Ovary (tissue), 7 donors: ENCODE measurements at regions not wholly inside any gene's neighbourhood (a gene's known extent, or its start where the extent isn't known, plus 50 kb on each side); places are given as distances from the start of the nearest gene placed in this dataset.

Source experiments
- DNase-seq, 5 donors: peaks; one replicate each; pipeline ENCODE4 v3.0.0-alpha.2; 2019 to 2020
- H3K27ac ChIP-seq, 2 donors: fragments of 200-600 bp; one replicate each; pipeline versions ENCODE4 v1.5.1 to v1.8.0; 2019 to 2022
- H3K27me3 ChIP-seq: fragments of 200-600 bp; one replicate; pipeline ENCODE4 v1.8.0; 2022
- H3K36me3 ChIP-seq: fragments of 200-600 bp; sonication (generic); one replicate; pipeline ENCODE4 v1.5.1; 2019
- H3K4me1 ChIP-seq: one replicate; pipeline ENCODE4 v1.8.1; 2013; ENCODE audit warnings: mild to moderate bottlenecking, moderate library complexity; ENCODE audit not compliant: insufficient read depth
- H3K4me3 ChIP-seq: fragments of 200-600 bp; sonication (generic); one replicate; pipeline ENCODE4 v1.5.1; 2017
- H3K9me3 ChIP-seq, 2 donors: fragments of 200-600 bp in 1 of 2; sonication (generic) in 1 of 2; one replicate each; pipeline versions ENCODE4 v1.5.1 to v1.8.1; 2013 to 2019; ENCODE audit warnings: mild to moderate bottlenecking in 1 of 2, moderate library complexity in 1 of 2
- CTCF ChIP-seq, 3 donors: fragments of 450-650 bp in 2 of 3; fragments of 200-600 bp in 1 of 3; IDR thresholded peaks; one replicate each; pipeline versions ENCODE4 v1.5.1 to v1.8.0; 2016 to 2022; ENCODE audit warnings: antibody characterized with exemption in 3 of 3, mild to moderate bottlenecking in 1 of 3
- EP300 ChIP-seq: sonication (generic); formaldehyde crosslinking; IDR thresholded peaks from one replicate; pipeline ENCODE4 v1.6.1; 2017; ENCODE audit warnings: antibody characterized with exemption
- POLR2A ChIP-seq: fragments of 450-650 bp; IDR thresholded peaks from one replicate; pipeline ENCODE4 v1.6.1; 2017; ENCODE audit warnings: antibody characterized with exemption, mild to moderate bottlenecking, moderate library complexity
- WGBS, 3 donors: extraction: QIAGEN DNeasy Blood & Tissue Kit in 1 of 3; methylation state at CpG; one replicate each; pipeline versions ENCODE4 v1.1.5 to v1.1.7; 2013 to 2017; 5-methylcytosine and 5-hydroxymethylcytosine counted together
- intact Hi-C, 4 donors: fragments of 100-400 bp; cut with DNase I; formaldehyde crosslinking; loops; one replicate each; pipeline versions ENCODE4 v1.11.0 to v1.15.1; 2022 to 2023
- donor health status: DM: no; HTN: no; CAD: no; lungs with moderate emphysema.
- donor health status: DM: no; HTN: no; CAD: no.
- donor health status: Bipolar disorder and iron deficiency.
- donor health status: DM: no; HTN: no; CAD: no.
- donor health status: DM: yes; HTN: yes; CAD: no.

- DNase-seq: no peak
- Histone ChIP-seq H3K27ac (no peak overlapping the region), H3K4me3 (no peak overlapping the region), H3K4me1 (no peaks in the 10 kb centered on the region), H3K36me3 (no peaks in the 10 kb centered on the region), H3K9me3 (no peaks in the 10 kb centered on the region), H3K27me3 (no peaks in the 10 kb centered on the region)
- intact Hi-C loops: no loop called here
- 58 to 75% (median 72%) methylated on average over 1 of the region's 1 CpG for WGBS, 3 donors
- TF ChIP-seq POLR2A (no peak), EP300 (no peak), CTCF (IDR thresholded peaks at IDR 0.05) (no peak)
These were observed 259.9 kb upstream of the ZPLD1 start for GRCh38 chr3:102174832-102175374.

DNA sequence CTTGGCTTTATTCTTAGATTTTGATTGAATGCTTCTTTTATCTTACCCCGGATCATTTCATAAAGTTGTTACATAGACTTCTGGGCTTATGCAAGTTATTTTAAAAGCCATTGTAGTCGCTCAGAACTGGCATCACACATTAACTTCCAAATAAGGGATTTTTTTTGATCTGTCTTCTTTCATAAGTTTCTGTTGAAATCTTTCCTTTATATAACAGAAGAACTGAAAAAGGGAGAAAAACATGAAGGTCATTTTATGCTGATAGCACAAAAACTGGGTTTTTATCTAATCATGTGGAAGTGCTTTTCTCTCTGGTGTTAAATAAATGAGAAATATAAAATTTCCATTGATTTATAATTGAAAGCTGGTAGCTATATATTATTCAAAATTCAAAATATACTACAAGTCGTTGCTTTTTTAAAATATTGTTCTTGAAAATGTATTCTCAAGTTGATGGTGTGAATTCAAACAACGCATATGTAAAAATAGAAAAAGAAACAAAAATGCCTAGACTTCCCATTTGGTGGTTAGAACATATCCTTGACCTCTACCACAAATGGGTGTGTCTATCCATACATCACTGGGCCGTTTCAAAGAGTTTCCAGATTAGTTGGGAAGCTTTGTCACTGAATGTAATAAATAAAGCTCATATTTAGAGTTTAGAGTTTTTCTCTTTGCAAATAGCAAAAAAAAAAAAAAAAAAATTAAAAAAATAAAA lies 258.3 kb upstream of the ZPLD1 start:
- TF ChIP-seq POLR2A (no peak), EP300 (no peak), CTCF (IDR thresholded peaks at IDR 0.05) (no peak)
- intact Hi-C loops: no loop called here
- no peak for DNase-seq
- WGBS, 3 donors: 50 to 57% (median 52%) methylated on average over 5 of the region's 5 CpGs
- H3K36me3 ChIP-seq: no peaks in the 10 kb centered on the region
- H3K4me3 ChIP-seq: no peak overlapping the region
- H3K4me1 ChIP-seq: peaks cover 2% of the 10 kb centered on the region
- H3K9me3 ChIP-seq: no peaks in the 10 kb centered on the region
- no peak overlapping the region for H3K27ac ChIP-seq
- no peaks in the 10 kb centered on the region for H3K27me3 ChIP-seq

- Histone ChIP-seq H3K27me3 (no peaks in the 10 kb centered on the region), H3K36me3 (no peaks in the 10 kb centered on the region), H3K27ac (no peak overlapping the region), H3K4me3 (no peak overlapping the region), H3K4me1 (peaks cover 2% of the 10 kb centered on the region), H3K9me3 (no peaks in the 10 kb centered on the region)
- intact Hi-C loops: no loop called here
- no peak for DNase-seq
- 78 to 82% (median 78%) methylated on average over 11 of the region's 11 CpGs for WGBS, 3 donors
- no peak for TF ChIP-seq EP300
These were observed 257.6 kb upstream of the ZPLD1 start for GRCh38 chr3:102177075-102177755.

DNA sequence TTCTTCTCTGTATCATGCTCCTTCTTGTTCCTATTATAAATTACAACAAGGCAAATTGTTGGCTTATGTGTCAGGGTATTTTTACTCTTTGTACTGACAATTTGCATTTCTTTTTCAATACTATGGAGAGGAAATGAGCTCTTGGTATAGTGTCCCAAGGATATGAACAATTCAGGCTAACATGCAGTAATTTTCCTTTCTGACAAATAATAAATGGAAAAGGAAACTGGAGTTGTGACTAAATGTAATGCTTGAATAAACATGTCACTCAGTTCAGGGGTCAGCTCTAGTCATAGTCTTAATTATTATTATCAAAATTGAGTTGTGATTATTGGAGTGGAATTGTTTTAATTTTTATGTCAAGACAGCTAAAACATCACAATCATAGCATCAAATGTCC lies 256.0 kb upstream of the ZPLD1 start:
- Histone ChIP-seq H3K9me3 (no peaks in the 10 kb centered on the region), H3K36me3 (no peaks in the 10 kb centered on the region), H3K27ac (no peak overlapping the region), H3K4me3 (no peak overlapping the region), H3K4me1 (peaks cover 2% of the 10 kb centered on the region), H3K27me3 (no peaks in the 10 kb centered on the region)
- DNase-seq: no peak
- intact Hi-C loops: no loop called here
- TF ChIP-seq POLR2A (no peak), EP300 (no peak), CTCF (IDR thresholded peaks at IDR 0.05) (no peak)
